Stimulated activated memory B cell treated with anti-CD40 and anti-IgM and Interleukin-4, amounts not matched to agents 10 μg/mL and 1 μg/mL and 100 μg/mL, for 72 hours (primary cell): ENCODE measurements at regions not wholly inside any gene's neighbourhood (a gene's known extent, or its start where the extent isn't known, plus 50 kb on each side); places are given as distances from the start of the nearest gene placed in this dataset.
"Not testable (repeated sequence)": the region's sequence is repeated elsewhere in the genome, so short reads cannot be mapped to it uniquely, and the experiment has no call there.

Source experiments
- ATAC-seq: fragments of 150-1000 bp; cut with Tn5 transposase; 2 replicates; pipeline ENCODE4 v1.10.0; 2021
- H3K27ac Mint-ChIP-seq: one replicate; pipeline ENCODE4 v1.8.0; 2022; ENCODE audit warnings: mild to moderate bottlenecking, mixed read lengths
- H3K27me3 Mint-ChIP-seq: one replicate; pipeline ENCODE4 v1.8.0; 2022; ENCODE audit warnings: mixed read lengths
- H3K36me3 Mint-ChIP-seq: one replicate; pipeline ENCODE4 v1.8.0; 2022; ENCODE audit warnings: mixed read lengths
- H3K4me1 Mint-ChIP-seq: one replicate; pipeline ENCODE4 v1.8.0; 2022; ENCODE audit warnings: mixed read lengths
- H3K4me3 Mint-ChIP-seq: one replicate; pipeline ENCODE4 v1.8.0; 2022; ENCODE audit warnings: mild to moderate bottlenecking, moderate library complexity, mixed read lengths
- H3K9me3 Mint-ChIP-seq: one replicate; pipeline ENCODE4 v1.8.0; 2022; ENCODE audit warnings: mixed read lengths

GRCh38 chr11:90455347-90455920, 232.6 kb upstream of the CHORDC1 start:
- ATAC-seq, H3K27me3 Mint-ChIP-seq, H3K4me1 Mint-ChIP-seq, H3K4me3 Mint-ChIP-seq, H3K36me3 Mint-ChIP-seq, H3K9me3 Mint-ChIP-seq, H3K27ac Mint-ChIP-seq: not testable (repeated sequence)

GRCh38 chr11:90453525-90453924, 230.7 kb upstream of the CHORDC1 start:
- Mint-ChIP-seq H3K9me3 (no peaks in the 10 kb centered on the region), H3K27me3 (no peaks in the 10 kb centered on the region), H3K36me3 (no peaks in the 10 kb centered on the region), H3K27ac (no peak overlapping the region), H3K4me1 (no peaks in the 10 kb centered on the region), H3K4me3 (no peak overlapping the region)
- no peak for ATAC-seq

- no peaks in the 10 kb centered on the region for H3K4me1 Mint-ChIP-seq
- H3K27ac Mint-ChIP-seq, result no peak overlapping the region
- H3K36me3 Mint-ChIP-seq, result no peaks in the 10 kb centered on the region
- no peak for ATAC-seq
- no peak overlapping the region for H3K4me3 Mint-ChIP-seq
- H3K9me3 Mint-ChIP-seq, result no peaks in the 10 kb centered on the region
- H3K27me3 Mint-ChIP-seq, result no peaks in the 10 kb centered on the region
Observed at GRCh38 chr11:90449606-90450005, 226.8 kb upstream of the CHORDC1 start.

- Mint-ChIP-seq H3K27ac (no peak overlapping the region), H3K27me3 (no peaks in the 10 kb centered on the region), H3K4me3 (no peak overlapping the region), H3K4me1 (no peaks in the 10 kb centered on the region), H3K36me3 (no peaks in the 10 kb centered on the region), H3K9me3 (no peaks in the 10 kb centered on the region)
- ATAC-seq, result no peak
Observed at GRCh38 chr11:90448256-90448655, 225.4 kb upstream of the CHORDC1 start.

GRCh38 chr11:90447618-90448017, 224.8 kb upstream of the CHORDC1 start:
- Mint-ChIP-seq H3K36me3 (no peaks in the 10 kb centered on the region), H3K9me3 (no peaks in the 10 kb centered on the region), H3K4me3 (no peak overlapping the region), H3K27me3 (no peaks in the 10 kb centered on the region), H3K27ac (no peak overlapping the region), H3K4me1 (no peaks in the 10 kb centered on the region)
- ATAC-seq, result no peak

GRCh38 chr11:90446207-90446606, 223.4 kb upstream of the CHORDC1 start:
- no peaks in the 10 kb centered on the region for H3K36me3 Mint-ChIP-seq
- no peaks in the 10 kb centered on the region for H3K27me3 Mint-ChIP-seq
- no peak for ATAC-seq

GRCh38 chr11:90438069-90438468, 215.2 kb upstream of the CHORDC1 start:
- no peaks in the 10 kb centered on the region for H3K4me1 Mint-ChIP-seq
- no peak for ATAC-seq
- H3K4me3 Mint-ChIP-seq, result no peak overlapping the region
- no peaks in the 10 kb centered on the region for H3K27me3 Mint-ChIP-seq
- no peaks in the 10 kb centered on the region for H3K9me3 Mint-ChIP-seq
- no peak overlapping the region for H3K27ac Mint-ChIP-seq
- H3K36me3 Mint-ChIP-seq, result no peaks in the 10 kb centered on the region

More at GRCh38 chr11:90446207-90446606, 223.4 kb upstream of the CHORDC1 start:
- H3K9me3 Mint-ChIP-seq, result no peaks in the 10 kb centered on the region
- H3K4me3 Mint-ChIP-seq, result no peak overlapping the region
- no peak overlapping the region for H3K27ac Mint-ChIP-seq
- no peaks in the 10 kb centered on the region for H3K4me1 Mint-ChIP-seq

- H3K36me3 Mint-ChIP-seq, result no peaks in the 10 kb centered on the region
- no peak overlapping the region for H3K27ac Mint-ChIP-seq
- H3K4me1 Mint-ChIP-seq, result no peaks in the 10 kb centered on the region
- no peaks in the 10 kb centered on the region for H3K27me3 Mint-ChIP-seq
- ATAC-seq, result no peak
- H3K9me3 Mint-ChIP-seq, result no peaks in the 10 kb centered on the region
- H3K4me3 Mint-ChIP-seq, result no peak overlapping the region
Observed at GRCh38 chr11:90434858-90435257, 212.0 kb upstream of the CHORDC1 start.

- no peak overlapping the region for H3K4me3 Mint-ChIP-seq
- no peak for ATAC-seq
- H3K27me3 Mint-ChIP-seq, result no peaks in the 10 kb centered on the region
- peaks cover 3% of the 10 kb centered on the region for H3K9me3 Mint-ChIP-seq
- H3K4me1 Mint-ChIP-seq, result no peaks in the 10 kb centered on the region
- no peak overlapping the region for H3K27ac Mint-ChIP-seq
- no peaks in the 10 kb centered on the region for H3K36me3 Mint-ChIP-seq
Observed at GRCh38 chr11:90428836-90429235, 206.0 kb upstream of the CHORDC1 start.

GRCh38 chr11:90426442-90426841, 203.6 kb upstream of the CHORDC1 start:
- Mint-ChIP-seq H3K4me3 (no peak overlapping the region), H3K4me1 (no peaks in the 10 kb centered on the region), H3K36me3 (no peaks in the 10 kb centered on the region), H3K9me3 (peaks cover 3% of the 10 kb centered on the region), H3K27ac (no peak overlapping the region), H3K27me3 (no peaks in the 10 kb centered on the region)
- no peak for ATAC-seq

- Mint-ChIP-seq H3K4me3 (no peak overlapping the region), H3K4me1 (no peaks in the 10 kb centered on the region), H3K27ac (peak overlapping the region; percentile 35), H3K9me3 (peaks cover 3% of the 10 kb centered on the region), H3K27me3 (no peaks in the 10 kb centered on the region), H3K36me3 (no peaks in the 10 kb centered on the region)
- no peak for ATAC-seq
Observed at GRCh38 chr11:90423378-90423777, 200.5 kb upstream of the CHORDC1 start.

- not testable (repeated sequence) for H3K4me1 Mint-ChIP-seq, H3K27me3 Mint-ChIP-seq, ATAC-seq, H3K4me3 Mint-ChIP-seq, H3K9me3 Mint-ChIP-seq, H3K36me3 Mint-ChIP-seq
- H3K27ac Mint-ChIP-seq, result peak overlapping the region; percentile 35
Observed at GRCh38 chr11:90422787-90423186, 199.9 kb upstream of the CHORDC1 start.

- Mint-ChIP-seq H3K27me3 (no peaks in the 10 kb centered on the region), H3K27ac (no peak overlapping the region), H3K4me3 (no peak overlapping the region), H3K9me3 (no peaks in the 10 kb centered on the region), H3K4me1 (no peaks in the 10 kb centered on the region), H3K36me3 (no peaks in the 10 kb centered on the region)
- no peak for ATAC-seq
Observed at GRCh38 chr11:90414221-90414620, 191.4 kb upstream of the CHORDC1 start.

GRCh38 chr11:90407350-90407749, 184.5 kb upstream of the CHORDC1 start:
- Mint-ChIP-seq H3K9me3 (no peaks in the 10 kb centered on the region), H3K27ac (no peak overlapping the region)
- no peak for ATAC-seq

GRCh38 chr11:90392692-90393091, 169.8 kb upstream of the CHORDC1 start:
- Mint-ChIP-seq H3K27me3 (no peaks in the 10 kb centered on the region), H3K4me3 (no peak overlapping the region), H3K27ac (no peak overlapping the region), H3K36me3 (no peaks in the 10 kb centered on the region), H3K9me3 (no peaks in the 10 kb centered on the region), H3K4me1 (no peaks in the 10 kb centered on the region)
- ATAC-seq, result no peak

More at GRCh38 chr11:90407350-90407749, 184.5 kb upstream of the CHORDC1 start:
- Mint-ChIP-seq H3K27me3 (no peaks in the 10 kb centered on the region), H3K36me3 (no peaks in the 10 kb centered on the region), H3K4me1 (no peaks in the 10 kb centered on the region), H3K4me3 (no peak overlapping the region)

GRCh38 chr11:90391756-90392155, 168.9 kb upstream of the CHORDC1 start:
- Mint-ChIP-seq H3K27me3 (no peaks in the 10 kb centered on the region), H3K27ac (no peak overlapping the region), H3K4me3 (no peak overlapping the region), H3K9me3 (no peaks in the 10 kb centered on the region), H3K4me1 (no peaks in the 10 kb centered on the region), H3K36me3 (no peaks in the 10 kb centered on the region)
- ATAC-seq, result no peak

- H3K36me3 Mint-ChIP-seq, result no peaks in the 10 kb centered on the region
- H3K9me3 Mint-ChIP-seq, result no peaks in the 10 kb centered on the region
- no peak overlapping the region for H3K27ac Mint-ChIP-seq
- no peak for ATAC-seq
- no peaks in the 10 kb centered on the region for H3K27me3 Mint-ChIP-seq
- no peaks in the 10 kb centered on the region for H3K4me1 Mint-ChIP-seq
- no peak overlapping the region for H3K4me3 Mint-ChIP-seq
Observed at GRCh38 chr11:90380206-90380605, 157.4 kb upstream of the CHORDC1 start.
